ENCODE measurements at regions not wholly inside any gene's neighbourhood (a gene's known extent, or its start where the extent isn't known, plus 50 kb on each side); places are given as distances from the start of the nearest gene placed in this dataset.

- TF ChIP-seq MAZ (IDR thresholded peaks at IDR 0.05; ENCODE audit: borderline replicate concordance, low read depth, low read length) (no peak), SMC3 (IDR thresholded peaks at IDR 0.05; ENCODE audit: low read depth, low read length) (no peak), CTCF (conservative IDR thresholded peaks at IDR 0.05; ENCODE audit: low read depth, low read length) (no peak), RAD21 (IDR thresholded peaks at IDR 0.05; ENCODE audit: low read length) (no peak), CEBPB (IDR thresholded peaks at IDR 0.05; ENCODE audit: low read depth, low read length) (no peak), RCOR1 (IDR thresholded peaks at IDR 0.05; ENCODE audit: insufficient replicate concordance, low read length) (no peak)
Observed at GRCh38 chrX:21295246-21295820, 78.9 kb upstream of the CNKSR2 start.

All from IMR-90 (cell line).